Peyer's patch (tissue), 4 donors: ENCODE measurements at regions not wholly inside any gene's neighbourhood (a gene's known extent, or its start where the extent isn't known, plus 50 kb on each side); places are given as distances from the start of the nearest gene placed in this dataset.

Source experiments
- DNase-seq, 3 donors: peaks; one replicate each; pipeline ENCODE4 v3.0.0-alpha.2; 2017 to 2019
- H3K27ac ChIP-seq, 4 donors: fragments of 200-600 bp; sonication (generic); one replicate each; pipeline ENCODE4 v1.5.1; 2016 to 2019
- H3K27me3 ChIP-seq, 2 donors: fragments of 200-600 bp; sonication (generic); one replicate each; pipeline ENCODE4 v1.5.1; 2019
- H3K36me3 ChIP-seq, 3 donors: fragments of 200-600 bp; sonication (generic); one replicate each; pipeline ENCODE4 v1.5.1; 2016 to 2019
- H3K4me1 ChIP-seq, 4 donors: fragments of 200-600 bp; sonication (generic); one replicate each; pipeline ENCODE4 v1.5.1; 2016 to 2019
- H3K4me3 ChIP-seq, 4 donors: fragments of 200-600 bp; sonication (generic); 1 replicate in 3 of 4; 2 replicates in 1 of 4; pipeline ENCODE4 v1.5.1; 2016 to 2019; ENCODE audit warnings: mild to moderate bottlenecking in 1 of 4
- H3K9me3 ChIP-seq, 4 donors: fragments of 200-600 bp; sonication (generic); one replicate each; pipeline ENCODE4 v1.5.1; 2016 to 2019; ENCODE audit warnings: mild to moderate bottlenecking in 1 of 4
- CTCF ChIP-seq, 6 experiments: fragments of 450-650 bp in 4 of 6; fragments of 200-600 bp in 2 of 6; sonication (generic) in 1 of 6; IDR thresholded peaks; one replicate each; pipeline ENCODE4 v1.5.1; 2017 to 2019; ENCODE audit warnings: antibody characterized with exemption in 6 of 6, mild to moderate bottlenecking in 3 of 6, moderate library complexity in 1 of 6
- POLR2A ChIP-seq, 2 donors: fragments of 450-650 bp; IDR thresholded peaks; one replicate each; pipeline ENCODE4 v1.5.1; 2017; ENCODE audit warnings: antibody characterized with exemption in 2 of 2, mild to moderate bottlenecking in 2 of 2, moderate library complexity in 2 of 2

GRCh38 chr15:29380466-29380865 lies 110.8 kb upstream of the NSMCE3 start:
- Histone ChIP-seq H3K27ac (no peak overlapping the region), H3K36me3 (no peaks in the 10 kb centered on the region), H3K9me3 (no peaks in the 10 kb centered on the region), H3K4me1 (no peaks in the 10 kb centered on the region), H3K27me3 (no peaks in the 10 kb centered on the region), H3K4me3 (no peak overlapping the region)
- TF ChIP-seq CTCF (IDR thresholded peaks at IDR 0.05) (no peak), POLR2A (IDR thresholded peaks at IDR 0.05) (no peak)
- no peak for DNase-seq

- Histone ChIP-seq H3K36me3 (no peaks in the 10 kb centered on the region), H3K4me1 (no peaks in the 10 kb centered on the region), H3K4me3 (no peak overlapping the region), H3K27me3 (no peaks in the 10 kb centered on the region), H3K27ac (no peak overlapping the region), H3K9me3 (no peaks in the 10 kb centered on the region)
- TF ChIP-seq POLR2A (IDR thresholded peaks at IDR 0.05) (no peak), CTCF (IDR thresholded peaks at IDR 0.05) (no peak)
- DNase-seq, result no peak
Observed at GRCh38 chr15:29379647-29380046, 110.0 kb upstream of the NSMCE3 start.

GRCh38 chr15:29377161-29377560 lies 107.5 kb upstream of the NSMCE3 start:
- TF ChIP-seq POLR2A (IDR thresholded peaks at IDR 0.05), result no peak
- TF ChIP-seq CTCF (IDR thresholded peaks at IDR 0.05), result no peak
- no peaks in the 10 kb centered on the region for H3K9me3 ChIP-seq
- H3K36me3 ChIP-seq, result no peaks in the 10 kb centered on the region
- no peak for DNase-seq
- H3K4me1 ChIP-seq, result no peaks in the 10 kb centered on the region
- no peak overlapping the region for H3K27ac ChIP-seq
- H3K4me3 ChIP-seq, result no peak overlapping the region
- no peaks in the 10 kb centered on the region for H3K27me3 ChIP-seq

- no peaks in the 10 kb centered on the region for H3K27me3 ChIP-seq
- H3K27ac ChIP-seq, result no peak overlapping the region
- TF ChIP-seq POLR2A (IDR thresholded peaks at IDR 0.05) (no peak), CTCF (IDR thresholded peaks at IDR 0.05) (no peak)
- no peaks in the 10 kb centered on the region for H3K36me3 ChIP-seq
- DNase-seq, result no peak
- H3K9me3 ChIP-seq, result no peaks in the 10 kb centered on the region
- H3K4me3 ChIP-seq, result no peak overlapping the region
- no peaks in the 10 kb centered on the region for H3K4me1 ChIP-seq
Observed at GRCh38 chr15:29376590-29376989, 107.0 kb upstream of the NSMCE3 start.

GRCh38 chr15:29369261-29369660 lies 99.6 kb upstream of the NSMCE3 start:
- H3K4me3 ChIP-seq, result no peak overlapping the region
- H3K27me3 ChIP-seq, result no peaks in the 10 kb centered on the region
- no peaks in the 10 kb centered on the region for H3K4me1 ChIP-seq
- H3K27ac ChIP-seq, result no peak overlapping the region
- TF ChIP-seq POLR2A (IDR thresholded peaks at IDR 0.05) (no peak), CTCF (IDR thresholded peaks at IDR 0.05) (no peak)
- no peak for DNase-seq
- H3K9me3 ChIP-seq, result peaks cover 0 to 5% (median 0%) of the 10 kb centered on the region in 4 donors
- no peaks in the 10 kb centered on the region for H3K36me3 ChIP-seq

GRCh38 chr15:29364426-29365078 lies 94.9 kb upstream of the NSMCE3 start:
- Histone ChIP-seq H3K27ac (no peak overlapping the region), H3K36me3 (no peaks in the 10 kb centered on the region), H3K27me3 (no peaks in the 10 kb centered on the region), H3K4me1 (no peaks in the 10 kb centered on the region), H3K9me3 (peaks cover 0 to 2% (median 0%) of the 10 kb centered on the region in 4 donors), H3K4me3 (no peak overlapping the region)
- no peak for TF ChIP-seq CTCF (IDR thresholded peaks at IDR 0.05)
- TF ChIP-seq POLR2A (IDR thresholded peaks at IDR 0.05), result no peak
- DNase-seq, result no peak
